Astrocyte (in vitro differentiated cells and primary cell): ENCODE measurements at regions not wholly inside any gene's neighbourhood (a gene's known extent, or its start where the extent isn't known, plus 50 kb on each side); places are given as distances from the start of the nearest gene placed in this dataset.
"Not testable (repeated sequence)": the region's sequence is repeated elsewhere in the genome, so short reads cannot be mapped to it uniquely, and the experiment has no call there.

Experiments used
- DNase-seq: peaks from one replicate; pipeline ENCODE4 v3.0.0-alpha.2; 2010; ENCODE audit warnings: low read depth
- FAIRE-seq: peaks from 2 replicates; lab custom pipeline; 2011; peaks lifted over from hg19 to GRCh38; lab: Jason Lieb, UNC
- H2AFZ ChIP-seq: 2 replicates; pipeline ENCODE4 v1.6.0; 2012; ENCODE audit warnings: low read depth, low read length, inconsistent platforms
- H3K27ac ChIP-seq: 2 replicates; pipeline ENCODE4 v1.5.1; 2011; ENCODE audit warnings: low read depth, low read length, inconsistent platforms
- H3K27me3 ChIP-seq: 2 replicates; pipeline ENCODE4 v1.6.0; 2011; ENCODE audit warnings: low read length, inconsistent platforms; ENCODE audit not compliant: insufficient read depth
- H3K36me3 ChIP-seq: 2 replicates; pipeline ENCODE4 v1.5.1; 2011; ENCODE audit warnings: low read length, inconsistent platforms; ENCODE audit not compliant: insufficient read depth
- H3K4me1 ChIP-seq: 2 replicates; pipeline ENCODE4 v1.5.1; 2011; ENCODE audit warnings: low read length, inconsistent platforms; ENCODE audit not compliant: insufficient read depth
- H3K4me2 ChIP-seq: 2 replicates; pipeline ENCODE4 v1.6.0; 2012; ENCODE audit warnings: low read length, inconsistent platforms
- H3K4me3 ChIP-seq: 2 replicates; pipeline ENCODE4 v1.5.1; 2011; ENCODE audit warnings: low read depth, mild to moderate bottlenecking, low read length, inconsistent platforms; ENCODE audit not compliant: insufficient read depth
- H3K79me2 ChIP-seq: 2 replicates; pipeline ENCODE4 v1.6.0; 2012; ENCODE audit warnings: mild to moderate bottlenecking, low read length, inconsistent platforms; ENCODE audit not compliant: insufficient read depth
- H3K9ac ChIP-seq: 2 replicates; pipeline ENCODE4 v1.6.0; 2012; ENCODE audit warnings: mild to moderate bottlenecking, low read length, inconsistent platforms
- H3K9me3 ChIP-seq: 2 replicates; pipeline ENCODE4 v1.5.1; 2012; ENCODE audit warnings: low read depth, mild to moderate bottlenecking, low read length, inconsistent platforms; ENCODE audit not compliant: insufficient read depth
- H4K20me1 ChIP-seq: 2 replicates; pipeline ENCODE4 v1.6.0; 2012; ENCODE audit warnings: low read length, inconsistent platforms; ENCODE audit not compliant: insufficient read depth
- H3K27ac Mint-ChIP-seq: one replicate; pipeline ENCODE4 v1.8.0; 2021; ENCODE audit warnings: mild to moderate bottlenecking, mixed read lengths; ENCODE audit not compliant: unreplicated experiment
- H3K27me3 Mint-ChIP-seq: one replicate; pipeline ENCODE4 v1.8.0; 2021; ENCODE audit warnings: low read depth, mixed read lengths; ENCODE audit not compliant: unreplicated experiment
- H3K36me3 Mint-ChIP-seq: one replicate; pipeline ENCODE4 v1.8.0; 2021; ENCODE audit warnings: low read depth, mixed read lengths; ENCODE audit not compliant: unreplicated experiment
- H3K4me1 Mint-ChIP-seq: one replicate; pipeline ENCODE4 v1.8.0; 2021; ENCODE audit warnings: low read depth, mixed read lengths; ENCODE audit not compliant: unreplicated experiment
- H3K4me3 Mint-ChIP-seq: one replicate; pipeline ENCODE4 v1.8.0; 2021; ENCODE audit warnings: mild to moderate bottlenecking, moderate library complexity, mixed read lengths; ENCODE audit not compliant: unreplicated experiment
- H3K9me3 Mint-ChIP-seq: one replicate; pipeline ENCODE4 v1.8.0; 2021; ENCODE audit warnings: mild to moderate bottlenecking, mixed read lengths; ENCODE audit not compliant: unreplicated experiment
- CTCF ChIP-seq: IDR thresholded peaks from 2 replicates; pipeline ENCODE4 v1.5.1; 2011; ENCODE audit warnings: low read depth, mild to moderate bottlenecking, inconsistent platforms, low read length, moderate library complexity; ENCODE audit not compliant: insufficient read depth
- EZH2 ChIP-seq: IDR thresholded peaks from 2 replicates; pipeline ENCODE4 v1.6.1; 2012; ENCODE audit warnings: mild to moderate bottlenecking, low read length, inconsistent platforms; ENCODE audit not compliant: insufficient read depth

GRCh38 chr6:7030968-7031367 lies 76.8 kb upstream of the RREB1 start:
- DNase-seq, H3K27ac ChIP-seq, H3K9me3 Mint-ChIP-seq, H3K9ac ChIP-seq, H3K4me1 Mint-ChIP-seq, H3K36me3 Mint-ChIP-seq, FAIRE-seq, H3K4me1 ChIP-seq, H3K4me3 ChIP-seq, H3K36me3 ChIP-seq, H3K4me2 ChIP-seq, H3K9me3 ChIP-seq, H3K79me2 ChIP-seq, H3K4me3 Mint-ChIP-seq, H3K27me3 ChIP-seq, H2AFZ ChIP-seq, H4K20me1 ChIP-seq, H3K27ac Mint-ChIP-seq: not testable (repeated sequence)
- peaks cover 16% of the 10 kb centered on the region for H3K27me3 Mint-ChIP-seq

- Histone ChIP-seq H2AFZ (no peak overlapping the region), H3K27ac (no peak overlapping the region), H3K4me2 (no peak overlapping the region), H3K4me1 (no peaks in the 10 kb centered on the region), H4K20me1 (no peaks in the 10 kb centered on the region), H3K9ac (no peak overlapping the region), H3K27me3 (peaks cover 7% of the 10 kb centered on the region), H3K79me2 (no peaks in the 10 kb centered on the region), H3K36me3 (no peaks in the 10 kb centered on the region), H3K9me3 (no peaks in the 10 kb centered on the region), H3K4me3 (no peak overlapping the region)
- TF ChIP-seq EZH2 (no peak), CTCF (no peak)
- no peak for DNase-seq
- Mint-ChIP-seq H3K36me3 (no peaks in the 10 kb centered on the region), H3K4me1 (peaks cover 2% of the 10 kb centered on the region), H3K4me3 (no peak overlapping the region), H3K27ac (no peak overlapping the region), H3K27me3 (peaks cover 16% of the 10 kb centered on the region), H3K9me3 (no peaks in the 10 kb centered on the region)
- FAIRE-seq = no peak
Observed at GRCh38 chr6:7033202-7033601, 74.6 kb upstream of the RREB1 start.

GRCh38 chr6:7034055-7034454 lies 73.7 kb upstream of the RREB1 start:
- Histone ChIP-seq H3K4me1 (no peaks in the 10 kb centered on the region), H3K9ac (no peak overlapping the region), H3K4me2 (no peak overlapping the region), H3K4me3 (no peak overlapping the region), H3K27me3 (peaks cover 7% of the 10 kb centered on the region), H3K79me2 (no peaks in the 10 kb centered on the region), H2AFZ (no peak overlapping the region), H3K27ac (no peak overlapping the region), H3K9me3 (no peaks in the 10 kb centered on the region), H3K36me3 (no peaks in the 10 kb centered on the region), H4K20me1 (no peaks in the 10 kb centered on the region)
- Mint-ChIP-seq H3K27ac (no peak overlapping the region), H3K27me3 (peaks cover 13% of the 10 kb centered on the region), H3K4me1 (peaks cover 2% of the 10 kb centered on the region), H3K9me3 (no peaks in the 10 kb centered on the region), H3K36me3 (no peaks in the 10 kb centered on the region), H3K4me3 (no peak overlapping the region)
- DNase-seq = no peak
- no peak for FAIRE-seq
- no peak for TF ChIP-seq EZH2
- no peak for TF ChIP-seq CTCF
